H1 (cell line): ENCODE measurements at regions not wholly inside any gene's neighbourhood (a gene's known extent, or its start where the extent isn't known, plus 50 kb on each side); places are given as distances from the start of the nearest gene placed in this dataset.

ENCODE experiments used
- CTCF ChIA-PET: fragments of 300-600 bp; sonication (Branson Sonifier 250); formaldehyde crosslinking; loops from one replicate; lab custom pipeline; 2021; ENCODE audit not compliant: partially characterized antibody; lab: Charles Lee
- POLR2A ChIA-PET: fragments of 300-600 bp; sonication (Branson Sonifier 250); formaldehyde crosslinking; loops from one replicate; lab custom pipeline; 2021; ENCODE audit warnings: inconsistent platforms; ENCODE audit not compliant: partially characterized antibody; lab: Charles Lee
- DNase-seq, 2 experiments: peaks; one replicate each; pipeline versions ENCODE4 v3.0.0 to v3.0.0-alpha.2; 2010 to 2022; ENCODE audit warnings: low spot score in 2 of 2, low read depth in 1 of 2, mixed read lengths in 1 of 2
- FAIRE-seq: peaks from 2 replicates; lab custom pipeline; 2011; peaks lifted over from hg19 to GRCh38; lab: Jason Lieb, UNC
- H2AFZ ChIP-seq: 2 replicates; pipeline ENCODE4 v1.8.1; 2012; ENCODE audit warnings: low read length, inconsistent platforms
- H2AK5ac ChIP-seq: 2 replicates; pipeline ENCODE4 v1.6.1; 2013; ENCODE audit warnings: low read depth, low read length
- H2BK120ac ChIP-seq: replicated peaks from 2 replicates; pipeline ENCODE3; 2013; ENCODE audit warnings: low read depth, low read length, inconsistent platforms
- H2BK12ac ChIP-seq: 2 replicates; pipeline ENCODE4 v1.6.1; 2013; ENCODE audit warnings: low read depth, low read length
- H2BK15ac ChIP-seq: 2 replicates; pipeline ENCODE4 v1.6.1; 2013; ENCODE audit warnings: low read length
- H2BK20ac ChIP-seq: 2 replicates; pipeline ENCODE4 v1.6.1; 2013; ENCODE audit warnings: low read length
- H2BK5ac ChIP-seq: 2 replicates; pipeline ENCODE4 v1.6.1; 2013; ENCODE audit warnings: low read depth, low read length
- H3K14ac ChIP-seq: 2 replicates; pipeline ENCODE4 v1.6.1; 2013; ENCODE audit warnings: inconsistent platforms; ENCODE audit not compliant: insufficient read length
- H3K18ac ChIP-seq: 2 replicates; pipeline ENCODE4 v1.6.1; 2013; ENCODE audit warnings: low read length; ENCODE audit errors: extremely low read depth
- H3K23ac ChIP-seq: 2 replicates; pipeline ENCODE4 v1.6.1; 2013; ENCODE audit warnings: inconsistent platforms; ENCODE audit not compliant: insufficient read length
- H3K23me2 ChIP-seq: 2 replicates; pipeline ENCODE4 v1.6.1; 2013; ENCODE audit warnings: low read depth, low read length
- H3K27ac ChIP-seq: 2 replicates; pipeline ENCODE4 v1.6.1; 2011; ENCODE audit warnings: low read depth, low read length, inconsistent platforms
- H3K27me3 ChIP-seq, 4 experiments: replicated peaks in 1 of 4; 1 replicate in 1 of 4; 2 replicates in 3 of 4; pipeline versions ENCODE4 v1.6.1 to v1.8.1; 2011 to 2013; ENCODE audit warnings: low read length in 3 of 4, mild to moderate bottlenecking in 3 of 4, inconsistent platforms in 2 of 4, mixed read lengths in 2 of 4, moderate library complexity in 1 of 4; ENCODE audit not compliant: control insufficient read depth in 3 of 4, insufficient read depth in 3 of 4; ENCODE audit errors: extremely low read depth in 1 of 4
- H3K36me3 ChIP-seq, 4 experiments: 2 replicates each; pipeline versions ENCODE4 v1.6.1 to v1.8.1; 2011 to 2013; ENCODE audit warnings: mild to moderate bottlenecking in 4 of 4, low read length in 3 of 4, moderate library complexity in 2 of 4, control low read depth in 1 of 4, inconsistent platforms in 1 of 4; ENCODE audit not compliant: insufficient read depth in 4 of 4, control insufficient read depth in 2 of 4
- H3K4ac ChIP-seq: replicated peaks from 2 replicates; pipeline ENCODE3; 2013; ENCODE audit warnings: low read length, low read depth, mixed read lengths, inconsistent platforms; ENCODE audit not compliant: insufficient read length
- H3K4me1 ChIP-seq, 4 experiments: replicated peaks in 1 of 4; 1 replicate in 1 of 4; 2 replicates in 3 of 4; pipeline versions ENCODE4 v1.6.1 to v1.8.1; 2011 to 2013; ENCODE audit warnings: low read length in 3 of 4, inconsistent platforms in 2 of 4, mixed read lengths in 1 of 4; ENCODE audit not compliant: insufficient read depth in 4 of 4, control insufficient read depth in 3 of 4
- H3K4me2 ChIP-seq, 2 experiments: 2 replicates each; pipeline versions ENCODE4 v1.6.1 to v1.8.1; 2011 to 2013; ENCODE audit warnings: low read depth in 2 of 2, low read length in 2 of 2, control low read depth in 1 of 2, inconsistent platforms in 1 of 2, mild to moderate bottlenecking in 1 of 2; ENCODE audit not compliant: insufficient read depth in 1 of 2
- H3K4me3 ChIP-seq, 4 experiments: fragments of 200-600, 300-600 bp in 1 of 4; sonication (generic), shearing (Covaris generic), sonication (Bioruptor Twin) in 1 of 4; 2 replicates each; pipeline versions ENCODE4 v1.5.1 to v1.8.1; 2011 to 2016; ENCODE audit warnings: low read length in 4 of 4, low read depth in 3 of 4, control low read depth in 2 of 4, inconsistent platforms in 2 of 4, mild to moderate bottlenecking in 2 of 4, mixed read lengths in 1 of 4, moderate library complexity in 1 of 4; ENCODE audit not compliant: insufficient read depth in 2 of 4; ENCODE audit errors: extremely low read depth in 1 of 4
- H3K56ac ChIP-seq: replicated peaks from 2 replicates; pipeline ENCODE3; 2013; ENCODE audit warnings: low read depth, mild to moderate bottlenecking, mixed read lengths, low read length, inconsistent platforms; ENCODE audit not compliant: insufficient read length
- H3K79me1 ChIP-seq: 2 replicates; pipeline ENCODE4 v1.6.1; 2013; ENCODE audit warnings: low read depth, low read length, control low read depth
- H3K79me2 ChIP-seq, 2 experiments: 2 replicates each; pipeline versions ENCODE4 v1.6.1 to v1.8.1; 2012 to 2013; ENCODE audit warnings: low read length in 2 of 2, mild to moderate bottlenecking in 2 of 2, inconsistent platforms in 1 of 2; ENCODE audit not compliant: insufficient read depth in 2 of 2, control insufficient read depth in 1 of 2
- H3K9ac ChIP-seq, 4 experiments: replicated peaks in 1 of 4; 1 replicate in 1 of 4; 2 replicates in 3 of 4; pipeline versions ENCODE4 v1.6.1 to v1.8.1; 2011 to 2013; ENCODE audit warnings: low read depth in 3 of 4, low read length in 3 of 4, control low read depth in 2 of 4, mild to moderate bottlenecking in 2 of 4, moderate library complexity in 2 of 4, inconsistent platforms in 1 of 4; ENCODE audit errors: extremely low read depth in 1 of 4
- H3K9me3 ChIP-seq, 2 experiments: 2 replicates each; pipeline versions ENCODE4 v1.6.1 to v1.8.1; 2012 to 2013; ENCODE audit warnings: mild to moderate bottlenecking in 2 of 2, moderate library complexity in 2 of 2, control low read depth in 1 of 2, inconsistent platforms in 1 of 2, low read depth in 1 of 2, low read length in 1 of 2, mixed read lengths in 1 of 2; ENCODE audit not compliant: insufficient read depth in 2 of 2
- H4K20me1 ChIP-seq, 2 experiments: replicated peaks in 1 of 2; 2 replicates each; pipeline versions ENCODE3 to v1.8.1; 2011 to 2013; ENCODE audit warnings: inconsistent platforms in 2 of 2, low read length in 2 of 2, mild to moderate bottlenecking in 1 of 2; ENCODE audit not compliant: insufficient read depth in 2 of 2, control insufficient read depth in 1 of 2
- H4K5ac ChIP-seq: 2 replicates; pipeline ENCODE4 v1.6.1; 2013; ENCODE audit warnings: low read length, low read depth, mixed read lengths, inconsistent platforms; ENCODE audit not compliant: insufficient read length
- H4K8ac ChIP-seq: 2 replicates; pipeline ENCODE4 v1.8.0; 2013; ENCODE audit warnings: mild to moderate bottlenecking, moderate library complexity, low read length, inconsistent platforms; ENCODE audit not compliant: insufficient read depth; ENCODE audit errors: extremely low read depth
- H4K91ac ChIP-seq: replicated peaks from 2 replicates; pipeline ENCODE3; 2013; ENCODE audit warnings: low read length, mixed read lengths, inconsistent platforms; ENCODE audit not compliant: insufficient read length
- NANOG ChIP-seq: IDR thresholded peaks from 2 replicates; pipeline ENCODE4 v1.6.1; 2011; ENCODE audit warnings: low read length, low read depth, mild to moderate bottlenecking, inconsistent platforms; ENCODE audit not compliant: insufficient read depth, poor library complexity, severe bottlenecking
- TAF7 ChIP-seq: optimal IDR thresholded peaks from 2 replicates; pipeline ENCODE3; 2011; ENCODE audit warnings: low read depth, mild to moderate bottlenecking, inconsistent platforms, low read length, moderate library complexity, borderline replicate concordance
- WGBS, 2 experiments: shearing (Covaris generic) in 1 of 2; methylation state at CpG; one replicate each; pipeline versions ENCODE4 v1.1.6 to v1.1.7; 2013 to 2015; ENCODE audit warnings: low lambda C conversion rate in 2 of 2, mixed read lengths in 2 of 2, inconsistent platforms in 1 of 2, low coverage in 1 of 2, missing lambda C conversion rate in 1 of 2; ENCODE audit not compliant: insufficient replicate concordance in 2 of 2, insufficient coverage in 1 of 2, insufficient read length in 1 of 2; ENCODE audit errors: extremely low coverage in 1 of 2, missing lambda C conversion rate in 1 of 2; 5-methylcytosine and 5-hydroxymethylcytosine counted together

GRCh38 chr4:53929311-53929710, 135.1 kb downstream of the CHIC2 start:
- H3K27ac ChIP-seq: no peak overlapping the region
- H2BK12ac ChIP-seq: no peak overlapping the region
- ChIA-PET CTCF (interaction anchor here (0.6 to 6.9 kb wide), 31 partner anchors 9 to 642 kb away, joined by 3 to 79 read pairs (median 6); partner anchors contain the start of gene CHIC2), POLR2A (no interaction called here)
- H2BK5ac ChIP-seq: no peak overlapping the region
- no peaks in the 10 kb centered on the region for H3K79me2 ChIP-seq
- peaks cover 0 to 4% (median 0%) of the 10 kb centered on the region in 4 experiments; a peak in 3 of 7 replicates for H3K4me1 ChIP-seq
- no peaks in the 10 kb centered on the region; a peak in 1 of 7 replicates for H3K27me3 ChIP-seq
- no peak overlapping the region for H2BK20ac ChIP-seq
- no peak overlapping the region for H3K4me2 ChIP-seq
- FAIRE-seq: no peak
- H4K5ac ChIP-seq: no peak overlapping the region
- TF ChIP-seq TAF7 (no peak), NANOG (no peak)
- TF ChIP-seq, all 59 proteins: peak for 0
- H3K18ac ChIP-seq: no peak overlapping the region
- no peak overlapping the region for H2BK120ac ChIP-seq
- no peaks in the 10 kb centered on the region for H3K9me3 ChIP-seq
- H4K91ac ChIP-seq: no peak overlapping the region
- no peaks in the 10 kb centered on the region for H4K20me1 ChIP-seq
- no peak overlapping the region for H2AFZ ChIP-seq
- no peak overlapping the region for H2AK5ac ChIP-seq
- peaks cover 3% of the 10 kb centered on the region; the same call in 1 of the 2 replicates for H3K23me2 ChIP-seq
- no peak overlapping the region for H3K4me3 ChIP-seq
- no peak overlapping the region for H3K9ac ChIP-seq
- H3K36me3 ChIP-seq: no peaks in the 10 kb centered on the region
- no peak overlapping the region for H4K8ac ChIP-seq
- no peak overlapping the region for H3K23ac ChIP-seq
- no peak overlapping the region for H3K14ac ChIP-seq
- no peak overlapping the region for H3K4ac ChIP-seq
- WGBS, 2 experiments: 95% methylated on average over 4 of the region's 4 CpGs; no CpG with 5 or more reads in 1 of the 2 experiments
- H3K56ac ChIP-seq: no peak overlapping the region
- no peak overlapping the region for H2BK15ac ChIP-seq
- H3K79me1 ChIP-seq: no peaks in the 10 kb centered on the region
- DNase-seq: no peak
